Middle frontal gyrus (tissue), 1 donor: ENCODE measurements at regions not wholly inside any gene's neighbourhood (a gene's known extent, or its start where the extent isn't known, plus 50 kb on each side); places are given as distances from the start of the nearest gene placed in this dataset.
"Not testable (repeated sequence)": the region's sequence is repeated elsewhere in the genome, so short reads cannot be mapped to it uniquely, and the experiment has no call there.

Experiments
- DNase-seq: peaks from one replicate; pipeline ENCODE4 v3.0.0-alpha.2; 2015; ENCODE audit warnings: low spot score; ENCODE audit errors: extremely low spot score

DNA sequence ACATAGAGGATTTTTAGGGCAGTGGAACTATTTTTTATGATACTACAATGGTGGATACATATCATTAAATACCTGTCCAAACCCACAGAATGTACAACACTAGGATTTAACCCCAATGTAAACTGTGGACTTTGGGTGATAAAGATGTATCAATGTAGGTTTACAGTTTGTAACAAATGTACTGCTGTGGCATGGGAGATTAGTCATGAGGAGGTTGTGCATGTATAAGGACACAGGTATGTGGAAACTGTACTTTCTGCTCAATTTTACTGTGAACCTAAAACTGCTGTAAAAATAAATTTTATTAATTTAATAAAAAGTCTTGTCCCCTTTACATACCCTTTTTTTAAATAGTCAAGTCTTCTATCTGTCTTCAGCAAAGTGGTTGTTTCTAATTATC lies 322.5 kb upstream of the EPHA3 start:
- no peak for DNase-seq

DNA sequence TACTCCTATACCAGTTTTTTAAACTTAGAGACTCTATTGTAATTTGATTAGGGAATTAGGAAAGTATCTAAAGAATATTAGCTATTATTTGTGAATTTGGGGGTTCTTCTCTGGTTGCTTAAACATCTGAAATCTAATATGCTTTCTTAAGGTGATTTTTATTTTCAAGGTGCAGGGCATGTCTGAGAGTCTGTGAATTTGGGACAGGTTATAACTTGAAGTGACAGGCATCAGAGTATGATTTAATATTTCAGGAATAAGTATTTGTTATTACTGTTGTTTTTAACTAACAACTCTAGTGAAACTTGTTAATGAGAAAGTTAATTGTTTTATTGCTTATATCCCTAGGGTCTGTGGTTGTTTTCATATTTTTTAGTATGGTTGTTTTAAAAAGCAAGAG lies 321.6 kb upstream of the EPHA3 start:
- no peak for DNase-seq

DNA sequence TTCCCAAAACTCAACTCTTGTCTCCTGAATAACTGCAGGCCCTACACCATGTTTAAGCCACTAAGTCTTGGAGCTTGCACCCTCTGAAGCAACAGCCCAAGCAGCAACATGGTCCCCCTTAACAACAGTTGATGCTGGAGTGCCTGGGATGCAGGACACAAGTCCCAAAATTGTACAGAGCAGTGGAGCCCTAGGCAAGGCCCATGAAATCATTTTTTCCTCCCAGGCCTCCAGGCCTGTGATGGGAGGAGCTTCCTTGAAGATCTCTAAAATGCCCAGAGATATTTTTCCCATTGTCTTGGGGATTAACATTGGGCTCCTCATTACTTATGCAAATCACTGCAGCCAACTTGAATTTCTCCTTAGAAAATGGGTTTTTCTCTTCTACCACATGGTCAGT lies 311.9 kb upstream of the EPHA3 start:
- DNase-seq, result no peak

DNA sequence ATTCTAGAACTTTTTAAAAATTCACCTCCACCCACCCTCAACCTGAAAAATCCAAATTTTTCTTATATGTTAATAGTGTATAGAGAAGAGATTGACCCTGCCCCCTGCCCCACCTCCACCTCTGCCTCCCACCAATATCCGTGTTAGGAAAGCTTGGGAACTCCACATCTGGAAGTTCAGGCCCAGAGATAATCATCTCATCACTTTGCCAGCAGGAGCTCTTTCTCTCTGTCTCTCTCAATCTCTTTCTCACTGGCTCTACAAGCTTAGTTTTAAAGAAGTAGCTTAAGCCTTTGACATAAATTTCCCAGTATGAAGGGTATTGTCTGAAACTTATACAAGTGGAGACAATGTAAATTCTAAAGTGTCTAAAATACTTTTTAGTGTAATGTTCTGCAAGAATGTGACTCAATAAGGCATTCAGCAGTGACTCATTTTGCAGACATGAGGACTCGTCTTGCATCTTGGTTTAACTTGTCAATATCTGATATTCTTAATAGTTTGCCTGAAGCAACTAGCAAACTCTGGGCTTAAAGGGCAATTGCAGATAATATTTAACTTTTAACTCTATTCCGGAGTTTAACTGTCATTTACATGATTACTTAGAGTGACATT lies 299.8 kb upstream of the EPHA3 start:
- DNase-seq, result no peak

DNA sequence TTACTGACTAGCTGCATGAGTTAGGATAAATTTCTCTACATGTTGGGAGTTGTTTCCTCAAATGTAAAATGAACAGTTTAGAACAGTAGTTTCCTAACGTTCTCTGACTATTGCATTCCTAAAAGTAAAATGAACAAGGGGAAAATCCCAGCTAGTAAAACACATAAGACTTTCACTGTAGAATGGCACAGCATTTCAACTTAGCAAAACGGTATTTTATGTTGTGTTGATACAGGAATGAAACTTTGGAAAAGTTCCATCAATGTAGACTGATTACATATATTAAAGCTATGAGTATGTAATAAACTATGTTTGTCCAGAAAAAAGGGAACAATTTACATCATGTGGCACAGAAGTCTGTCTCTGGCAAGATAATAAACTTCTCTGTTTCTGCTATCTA lies 297.4 kb upstream of the EPHA3 start:
- DNase-seq, result no peak

DNA sequence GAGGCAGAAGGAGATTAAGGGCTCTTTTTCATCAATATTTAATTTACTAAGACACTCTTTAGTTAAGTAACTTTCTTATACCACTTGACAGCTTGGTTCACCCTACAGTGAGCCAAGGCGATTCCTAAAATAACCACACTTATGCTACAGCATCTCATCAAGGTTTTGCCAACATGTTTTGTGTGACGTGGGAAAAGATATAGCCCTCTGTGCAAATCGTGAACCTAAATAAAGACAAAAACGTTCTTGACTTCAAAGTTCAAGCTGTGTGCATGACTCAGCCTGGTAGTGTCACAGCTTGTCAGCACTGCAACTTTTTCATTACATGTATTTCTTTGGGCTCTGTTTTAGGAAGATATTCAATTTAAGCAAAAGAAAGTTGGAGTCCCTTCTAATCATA lies 297.0 kb upstream of the EPHA3 start:
- DNase-seq, result no peak

DNA sequence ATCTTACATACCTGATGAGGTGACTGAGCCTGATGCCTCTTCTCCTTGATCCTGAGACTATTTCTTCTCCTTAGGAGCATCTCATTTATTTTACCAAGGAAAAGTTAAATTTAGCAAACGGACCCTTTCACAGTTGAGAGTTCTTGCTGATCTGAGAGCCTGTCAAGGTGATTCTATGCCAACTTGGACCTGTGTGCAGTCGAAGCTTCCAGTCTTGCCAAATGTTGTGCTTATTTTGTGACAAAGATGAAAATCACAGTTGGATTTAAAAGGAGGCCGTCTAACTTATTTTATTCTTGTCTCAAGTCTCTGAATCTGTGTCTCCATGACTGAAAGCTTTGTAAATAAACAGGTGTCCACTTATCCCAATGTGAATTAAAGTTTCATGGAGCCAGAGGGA lies 296.3 kb upstream of the EPHA3 start:
- DNase-seq, result no peak

DNA sequence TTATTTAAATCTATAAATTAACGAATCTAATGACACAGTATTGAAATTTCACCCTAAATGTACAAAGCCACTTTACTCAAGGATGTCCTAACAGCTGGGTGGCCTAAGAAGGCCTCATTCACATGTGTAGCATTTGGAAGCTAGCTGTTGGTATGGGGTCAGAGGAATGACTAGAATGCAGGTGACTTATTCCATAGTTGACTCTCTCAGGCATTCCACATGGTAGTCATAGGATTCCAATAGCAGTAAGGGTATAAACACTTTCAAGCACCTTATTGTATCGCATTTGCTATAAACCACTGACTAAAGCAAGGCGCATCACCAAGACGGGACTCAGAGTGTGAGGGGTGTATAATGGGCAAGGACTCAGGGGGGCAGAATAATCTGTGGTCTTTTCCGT lies 294.8 kb upstream of the EPHA3 start:
- no peak for DNase-seq

DNA sequence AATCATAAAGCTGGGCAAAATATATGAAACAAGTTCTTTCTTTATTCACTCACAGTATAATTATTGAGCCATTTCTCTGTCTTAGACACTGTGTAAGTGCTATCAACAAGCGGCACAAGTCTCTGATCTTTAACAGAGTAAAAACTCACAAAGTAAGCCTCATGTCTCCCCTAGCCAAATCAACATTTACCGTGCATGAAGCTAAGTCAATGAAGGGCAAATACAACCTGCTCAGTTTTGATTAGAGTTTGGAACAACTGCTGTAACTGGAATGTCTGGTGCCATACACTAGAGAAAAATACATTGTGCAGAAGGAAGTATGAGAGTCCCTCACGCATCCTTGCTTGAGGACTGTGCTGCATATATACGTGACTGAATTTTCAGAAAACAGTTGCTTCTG lies 291.0 kb upstream of the EPHA3 start:
- no peak for DNase-seq

DNA sequence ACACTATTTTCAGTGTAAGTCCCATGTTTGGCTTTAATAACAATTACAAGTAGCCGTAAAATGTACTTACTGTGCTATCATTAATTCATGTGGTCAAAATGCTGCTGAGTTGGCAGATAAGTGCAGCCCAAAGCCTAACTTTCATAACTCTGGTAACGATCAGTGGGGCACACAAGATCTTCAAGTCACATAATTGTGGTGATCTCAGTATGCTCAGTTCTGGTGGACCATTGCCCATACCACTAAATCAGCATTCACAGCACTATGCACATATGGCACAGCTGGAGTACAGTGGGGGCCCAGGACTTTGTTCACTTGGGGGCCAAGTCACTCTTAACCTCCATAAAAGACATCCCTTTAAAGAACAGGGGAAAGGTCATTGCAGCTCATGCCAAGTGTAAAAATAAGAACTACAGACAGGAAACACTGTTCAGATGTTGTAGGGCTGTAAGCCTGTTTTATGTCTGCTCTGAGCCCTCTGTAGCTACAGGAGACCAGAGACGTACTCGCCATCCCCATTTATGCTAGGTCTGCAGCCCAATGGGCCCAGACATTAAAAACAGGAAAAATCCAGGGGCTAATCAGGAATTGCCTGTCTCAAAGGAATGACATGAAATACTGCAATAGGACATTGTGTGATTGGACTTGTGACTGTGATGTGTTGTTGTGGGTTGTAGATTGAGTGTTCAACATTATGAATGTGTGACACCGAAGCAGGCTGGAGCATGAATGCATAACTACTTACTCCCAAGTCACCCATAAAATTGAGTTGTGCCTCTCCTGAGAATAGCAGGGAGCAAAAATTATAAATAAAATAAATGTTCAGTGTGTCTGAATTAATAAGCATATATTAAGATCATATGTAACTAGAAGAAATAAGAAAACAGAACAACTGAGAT lies 282.5 kb upstream of the EPHA3 start:
- no peak for DNase-seq

DNA sequence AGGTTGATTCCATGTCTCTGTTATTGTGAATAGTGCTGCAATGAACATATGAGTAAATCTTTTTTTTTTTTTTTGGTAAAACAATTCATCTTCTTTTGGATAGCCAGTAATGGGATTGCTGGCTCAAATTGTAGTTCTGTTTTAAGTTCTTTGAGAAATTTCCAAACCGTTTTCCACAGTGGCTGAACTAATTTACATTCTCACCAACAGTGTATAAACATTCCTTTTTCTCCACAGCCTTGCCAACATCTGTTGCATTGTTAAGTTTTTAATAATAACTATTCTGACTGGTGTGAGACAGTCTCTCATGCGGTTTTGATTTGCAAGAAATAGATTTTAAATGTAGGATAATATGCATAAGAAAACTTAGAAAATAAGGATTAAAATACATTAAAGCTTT lies 279.0 kb upstream of the EPHA3 start:
- no peak for DNase-seq

DNA sequence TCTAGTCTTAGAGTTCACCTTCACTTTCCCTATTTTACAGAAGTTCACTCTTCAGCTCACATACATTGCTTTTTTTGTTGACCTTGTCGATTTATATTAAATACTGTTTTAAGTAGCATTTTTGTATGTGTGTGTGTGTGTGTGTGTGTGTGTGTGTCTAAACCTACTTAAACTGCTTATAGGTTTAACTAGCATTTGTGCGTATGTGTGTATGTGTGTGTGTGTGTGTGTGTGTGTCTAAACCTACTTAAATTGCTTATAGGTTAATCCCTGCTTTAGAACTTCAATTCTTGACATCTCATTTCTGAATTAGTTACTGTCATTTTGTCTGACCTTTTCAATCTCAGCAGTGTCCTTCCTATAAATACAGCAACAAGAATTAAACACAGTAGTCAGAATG lies 254.8 kb upstream of the EPHA3 start:
- DNase-seq, result no peak

DNA sequence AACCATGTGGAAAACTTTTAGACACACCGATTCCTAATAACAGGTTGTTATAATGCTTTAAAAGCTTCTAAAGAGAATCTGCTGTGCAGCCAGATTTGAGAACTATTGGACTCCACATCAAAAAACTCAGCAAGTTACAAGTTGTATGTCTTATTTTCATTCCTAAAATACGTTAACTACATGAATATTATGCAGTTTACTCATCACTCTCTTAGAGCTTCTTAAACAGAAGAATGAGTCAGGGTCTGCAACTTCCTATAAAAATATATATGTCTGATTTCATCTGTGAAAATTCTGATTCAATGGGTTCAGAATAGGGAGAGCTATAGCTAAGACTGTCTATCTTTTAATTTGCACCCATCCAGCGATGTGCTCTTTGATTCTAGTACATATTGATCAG lies 244.2 kb upstream of the EPHA3 start:
- no peak for DNase-seq

DNA sequence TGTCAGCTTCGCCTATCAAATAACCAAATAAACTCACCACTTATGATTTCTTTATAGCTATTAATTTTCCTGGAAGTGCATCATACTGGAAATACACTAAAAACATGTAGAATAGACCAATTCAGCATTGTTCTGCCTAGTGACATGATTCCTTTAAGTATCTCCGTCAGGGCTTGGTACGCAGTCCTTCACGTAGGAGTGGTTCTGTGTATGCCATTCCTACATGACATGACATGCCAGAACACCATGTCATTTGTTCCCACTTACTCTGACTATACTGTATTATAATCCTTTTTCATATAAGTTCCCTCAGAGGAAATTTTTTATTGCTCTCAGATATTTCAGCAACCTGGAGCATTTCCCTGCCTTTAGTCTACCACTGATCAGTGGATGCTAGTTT lies 230.7 kb upstream of the EPHA3 start:
- no peak for DNase-seq

DNA sequence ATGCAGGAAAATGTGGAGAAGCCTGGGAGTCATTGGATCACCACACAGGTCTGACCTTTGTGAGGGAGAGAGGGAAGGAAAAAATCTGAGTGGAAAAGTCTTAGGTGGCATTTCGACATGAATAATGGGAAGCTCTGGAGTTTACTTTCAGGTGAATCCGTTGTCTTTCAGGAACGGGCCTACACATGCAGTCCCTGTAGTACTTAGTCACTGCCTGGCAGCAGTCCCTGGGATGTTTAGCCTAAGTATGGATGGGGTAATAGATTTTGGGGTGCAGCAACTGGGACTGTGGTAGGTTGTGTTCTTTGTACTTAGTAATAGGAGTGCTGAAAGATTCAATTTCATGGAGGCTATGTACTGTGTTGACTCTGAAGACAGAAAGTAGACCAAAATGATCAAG lies 227.5 kb upstream of the EPHA3 start:
- no peak for DNase-seq

DNA sequence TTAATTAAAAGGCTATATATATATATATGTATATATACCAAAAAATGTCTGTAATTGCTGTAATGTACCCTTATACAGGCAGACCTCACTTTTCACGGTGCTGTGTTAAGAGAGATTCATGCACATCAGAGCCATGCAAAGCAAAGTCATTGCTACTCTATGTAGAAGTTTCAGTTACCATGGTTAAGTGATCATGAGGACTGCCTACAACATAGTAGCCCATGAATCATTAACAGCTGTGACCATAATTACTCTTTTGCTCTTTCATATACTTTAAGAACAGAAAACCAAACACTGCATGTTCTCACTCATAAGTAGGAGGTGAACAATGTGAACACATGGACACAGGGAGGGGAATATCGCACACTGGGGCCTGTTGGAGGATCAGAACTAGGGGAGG lies 225.3 kb upstream of the EPHA3 start:
- no peak for DNase-seq

DNA sequence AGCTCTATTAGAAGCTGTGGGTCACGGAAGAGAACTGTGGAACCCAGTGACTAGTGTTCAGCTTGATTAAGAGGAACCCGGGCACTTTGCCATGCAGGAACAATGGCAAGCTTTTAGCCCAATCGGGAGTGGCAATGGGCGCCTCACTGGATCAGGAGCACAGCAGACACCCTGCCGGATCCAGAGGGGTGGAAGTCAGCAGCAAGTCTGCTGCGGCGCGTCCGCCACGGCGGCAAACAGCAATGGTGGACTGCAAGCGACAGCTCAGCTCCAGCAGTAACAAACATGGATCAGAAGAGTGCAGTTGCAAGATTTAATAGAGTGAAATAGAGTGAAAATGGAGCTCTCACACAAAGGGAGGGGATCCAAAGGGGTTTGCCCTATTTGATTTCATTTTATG lies 220.8 kb upstream of the EPHA3 start:
- DNase-seq, result not testable (repeated sequence)

DNA sequence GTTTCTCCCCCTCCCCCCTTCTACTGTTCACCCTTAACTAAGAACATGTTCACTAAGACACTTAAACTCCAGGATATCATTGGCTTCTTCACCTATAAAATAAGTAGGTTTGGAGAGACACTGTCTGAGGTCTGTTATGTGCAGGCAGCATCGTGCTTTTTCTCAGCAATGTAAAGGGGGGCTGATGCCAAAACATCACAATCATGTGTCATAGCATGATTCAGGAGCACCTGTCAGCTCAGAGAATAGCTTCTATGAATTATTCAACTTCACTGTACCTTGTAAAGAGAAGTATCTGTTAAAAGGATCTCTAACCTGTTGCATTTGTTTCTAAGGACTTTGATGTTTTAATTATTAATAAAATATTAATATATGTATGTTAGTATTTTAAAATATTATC lies 211.4 kb upstream of the EPHA3 start:
- DNase-seq, result no peak

DNA sequence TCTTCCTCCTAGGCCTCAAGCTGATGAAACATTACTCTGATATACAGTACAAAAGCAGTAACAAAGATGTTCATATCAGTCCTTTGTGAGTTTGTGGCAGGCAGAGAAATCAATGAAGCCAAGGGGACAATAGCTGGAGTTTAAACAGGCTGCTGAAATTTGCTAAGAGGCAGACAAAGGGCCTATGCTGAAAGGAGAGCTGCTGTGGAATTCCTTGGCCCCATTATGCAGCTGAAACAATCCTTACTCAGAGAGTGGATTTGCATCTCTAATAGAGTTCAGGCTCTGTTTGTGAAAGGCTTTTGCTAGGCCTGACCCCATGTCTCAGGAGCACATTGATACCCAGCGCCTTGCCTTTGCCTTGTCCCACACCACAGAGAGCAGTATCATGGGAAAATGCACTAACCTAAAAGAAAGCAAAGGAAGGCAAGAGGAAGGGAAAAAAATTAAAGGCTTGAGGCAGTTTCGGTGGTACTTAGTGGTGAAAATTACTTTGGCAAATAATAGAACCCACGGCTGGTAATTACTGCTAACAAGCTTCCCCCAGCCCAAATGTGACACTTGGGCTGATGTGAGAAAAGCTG lies 195.0 kb upstream of the EPHA3 start:
- no peak for DNase-seq

DNA sequence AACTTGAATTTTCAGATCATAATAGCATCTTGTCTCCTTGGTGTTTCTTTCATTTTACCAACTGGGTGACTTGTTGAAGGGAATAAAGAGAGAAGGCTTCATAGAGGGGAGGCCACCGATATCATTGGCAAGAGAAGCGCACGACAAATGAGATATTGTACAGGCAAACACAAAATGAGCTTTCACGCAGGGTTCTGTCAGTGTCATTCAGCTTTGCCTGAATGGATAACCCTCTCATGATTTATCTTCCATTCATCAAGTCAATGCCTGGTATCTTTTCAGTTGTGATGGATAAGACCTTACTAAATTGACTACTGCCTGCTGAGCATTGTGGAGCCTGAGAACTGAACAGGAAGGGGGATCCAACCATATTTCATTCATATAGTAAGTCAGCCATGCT lies 188.6 kb upstream of the EPHA3 start:
- no peak for DNase-seq

DNA sequence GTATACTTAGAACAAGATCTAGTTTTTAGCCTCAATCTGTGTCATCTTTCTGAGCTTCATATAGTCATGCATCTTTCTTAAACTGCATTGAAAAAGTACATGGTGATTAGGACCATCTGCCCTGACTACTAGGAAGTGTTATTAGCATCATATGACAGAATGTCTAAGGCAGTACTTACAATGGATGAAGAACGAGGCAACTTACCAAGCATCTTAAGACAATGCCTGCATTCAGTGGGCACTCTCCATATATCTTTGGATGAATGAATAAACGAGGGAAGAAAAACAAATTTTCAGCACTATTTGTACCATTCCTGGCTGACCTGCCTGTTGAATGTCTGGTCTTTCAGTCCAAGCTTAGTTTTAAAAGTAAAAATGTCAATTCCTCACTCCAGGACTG lies 185.4 kb upstream of the EPHA3 start:
- no peak for DNase-seq

DNA sequence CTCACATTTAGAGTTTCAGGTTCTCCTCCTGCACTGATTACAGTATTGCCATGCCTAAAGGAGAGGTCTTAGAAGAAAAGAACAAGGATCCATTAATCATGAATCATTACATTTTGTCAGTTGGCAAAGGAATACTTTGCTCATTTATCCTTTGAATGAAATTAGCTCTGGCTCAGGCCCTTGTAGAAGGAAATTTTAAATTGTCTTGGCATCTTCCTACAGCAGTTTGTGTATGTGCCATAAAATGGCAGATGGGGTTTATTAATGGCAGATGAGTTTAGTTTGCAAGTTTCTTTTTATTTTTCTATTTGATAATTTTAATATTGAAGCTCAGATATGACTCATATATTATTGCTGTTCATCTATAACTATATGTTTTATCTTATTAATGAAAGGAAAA lies 181.2 kb upstream of the EPHA3 start:
- DNase-seq, result no peak

DNA sequence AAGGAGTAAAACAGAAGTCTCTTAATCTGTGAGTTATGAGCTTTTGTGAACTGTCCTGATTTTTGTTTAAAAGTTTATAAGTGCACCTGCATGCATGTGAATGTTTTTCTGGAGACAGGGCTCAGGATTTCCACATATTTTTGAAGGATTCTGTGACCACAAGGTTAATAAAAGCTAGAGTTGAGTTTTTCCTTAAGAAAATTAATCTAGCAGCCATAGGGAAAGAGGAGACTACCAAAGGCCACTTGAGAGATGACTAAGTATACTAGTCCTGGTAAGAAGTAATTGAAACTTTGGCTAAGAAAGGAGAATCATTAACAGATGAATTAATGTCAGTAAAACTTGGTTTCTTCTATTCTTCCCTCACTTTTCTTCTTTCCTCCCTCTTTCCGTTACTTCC lies 176.8 kb upstream of the EPHA3 start:
- DNase-seq, result no peak
